A549 (cell line): ENCODE measurements at regions not wholly inside any gene's neighbourhood (a gene's known extent, or its start where the extent isn't known, plus 50 kb on each side); places are given as distances from the start of the nearest gene placed in this dataset.

Experiments
- ATAC-seq, 2 experiments: fragments of 200-7000 bp in 1 of 2; fragments of >200 bp in 1 of 2; cut with Nextera tagmentation in 1 of 2; cut with Tn5 transposase in 1 of 2; 3 replicates each; pipeline versions ENCODE4 v1.8.0 to v1.9.1; 2018 to 2020; ENCODE audit warnings: mild to moderate bottlenecking in 1 of 2, moderate library complexity in 1 of 2
- CTCF ChIA-PET: fragments of 300-600 bp; sonication (Branson Sonifier 250); formaldehyde crosslinking; extraction: SDS; loops from one replicate; lab custom pipeline; 2021; ENCODE audit warnings: antibody characterized with exemption, inconsistent platforms; lab: Yijun Ruan, JAX
- POLR2A ChIA-PET: fragments of 350-600 bp; formaldehyde crosslinking; extraction: SDS; loops from one replicate; lab custom pipeline; 2021; ENCODE audit warnings: antibody characterized with exemption, inconsistent platforms; lab: Yijun Ruan, JAX
- DNase-seq, 2 experiments: peaks; one replicate each; pipeline versions ENCODE4 v3.0.0 to v3.0.0-alpha.2; 2011 to 2016; ENCODE audit warnings: low read depth in 1 of 2, low spot score in 1 of 2
- FAIRE-seq: peaks from 2 replicates; lab custom pipeline; 2011; peaks lifted over from hg19 to GRCh38; lab: Jason Lieb, UNC
- H3K27ac ChIP-seq, 2 experiments: fragments of >200 bp; sonication (Bioruptor Twin); formaldehyde crosslinking; 3 replicates each; pipeline ENCODE4 v1.5.1; 2016 to 2017
- H3K4me1 ChIP-seq: fragments of >200 bp; sonication (Bioruptor Twin); formaldehyde crosslinking; 3 replicates; pipeline ENCODE4 v1.6.1; 2016
- H3K4me2 ChIP-seq: fragments of >200 bp; sonication (Bioruptor Twin); formaldehyde crosslinking; 3 replicates; pipeline ENCODE4 v1.6.1; 2016
- H3K4me3 ChIP-seq: fragments of >200 bp; sonication (Bioruptor Twin); formaldehyde crosslinking; 3 replicates; pipeline ENCODE4 v1.5.1; 2016
- H3K9me3 ChIP-seq: fragments of >200 bp; sonication (Bioruptor Twin); formaldehyde crosslinking; 3 replicates; pipeline ENCODE4 v1.6.1; 2016
- CBX2 ChIP-seq: fragments of 200-600 bp; sonication (generic); IDR thresholded peaks from 2 replicates; pipeline ENCODE4 v1.6.1; 2016; ENCODE audit warnings: low read depth, mild to moderate bottlenecking, borderline replicate concordance
- CBX8 ChIP-seq: fragments of 200-600 bp; sonication (generic); IDR thresholded peaks from 2 replicates; pipeline ENCODE4 v1.6.1; 2016
- CEBPB ChIP-seq, 2 experiments: fragments of >200 bp in 1 of 2; sonication (Bioruptor Twin) in 1 of 2; formaldehyde crosslinking in 1 of 2; IDR thresholded peaks; 2 replicates each; pipeline ENCODE4 v1.6.1; 2012 to 2016
- EHMT2 ChIP-seq: fragments of 200-600 bp; sonication (generic); IDR thresholded peaks from 2 replicates; pipeline ENCODE4 v1.6.1; 2016; ENCODE audit warnings: antibody characterized with exemption, low read depth, mild to moderate bottlenecking, moderate library complexity
- FOXS1 ChIP-seq: fragments of 250-450 bp; sonication (Bioruptor Pico); IDR thresholded peaks from 2 replicates; pipeline ENCODE4 v1.5.0; 2020; ENCODE audit warnings: mild to moderate bottlenecking, moderate library complexity
- HEYL ChIP-seq: fragments of 250-450 bp; sonication (Bioruptor Pico); IDR thresholded peaks from 2 replicates; pipeline ENCODE4 v1.8.0; 2021; ENCODE audit warnings: mild to moderate bottlenecking, moderate library complexity
- HOXA7 ChIP-seq: fragments of 250-450 bp; sonication (Bioruptor Pico); IDR thresholded peaks from 2 replicates; pipeline ENCODE4 v1.5.0; 2020; ENCODE audit warnings: mild to moderate bottlenecking, moderate library complexity
- JUNB ChIP-seq: fragments of >200 bp; sonication (Bioruptor Twin); formaldehyde crosslinking; IDR thresholded peaks from 2 replicates; pipeline ENCODE4 v1.6.1; 2016
- MYC ChIP-seq: IDR thresholded peaks from 2 replicates; pipeline ENCODE4 v1.6.1; 2012; ENCODE audit warnings: mild to moderate bottlenecking, inconsistent platforms, low read length, improper control_type of control experiment, borderline replicate concordance
- NPAS2 ChIP-seq: fragments of 250-450 bp; sonication (Bioruptor Pico); IDR thresholded peaks from 2 replicates; pipeline ENCODE4 v1.8.0; 2022; ENCODE audit warnings: mild to moderate bottlenecking, moderate library complexity, borderline replicate concordance
- PHF8 ChIP-seq: fragments of 200-600 bp; sonication (generic); IDR thresholded peaks from 2 replicates; pipeline ENCODE4 v1.6.1; 2016; ENCODE audit warnings: low read depth, mild to moderate bottlenecking, antibody characterized with exemption, moderate library complexity, borderline replicate concordance
- POLR2AphosphoS2 ChIP-seq: conservative IDR thresholded peaks from 2 replicates; pipeline ENCODE4 v1.6.1; 2012; ENCODE audit warnings: low read length, improper control_type of control experiment, inconsistent platforms
- RARB ChIP-seq: fragments of 250-450 bp; sonication (Bioruptor Pico); IDR thresholded peaks from 2 replicates; pipeline ENCODE4 v1.8.0; 2021; ENCODE audit warnings: mild to moderate bottlenecking, moderate library complexity
- RCOR1 ChIP-seq: fragments of 150-350 bp; IDR thresholded peaks from 2 replicates; pipeline ENCODE4 v1.6.1; 2014; ENCODE audit warnings: antibody characterized with exemption, low read length, low read depth
- SREBF2 ChIP-seq: fragments of 450-650 bp; IDR thresholded peaks from 2 replicates; pipeline ENCODE4 v1.6.1; 2014; ENCODE audit warnings: mild to moderate bottlenecking, moderate library complexity
- TP53 ChIP-seq: fragments of 250-450 bp; sonication (Bioruptor Pico); IDR thresholded peaks from 2 replicates; pipeline ENCODE4 v1.5.0; 2021; ENCODE audit warnings: mild to moderate bottlenecking, moderate library complexity
- ZC3H11A ChIP-seq: fragments of 450-650 bp; IDR thresholded peaks from 2 replicates; pipeline ENCODE4 v1.6.1; 2014; ENCODE audit warnings: antibody characterized with exemption, mild to moderate bottlenecking
- ZFP36 ChIP-seq: fragments of 450-650 bp; IDR thresholded peaks from 2 replicates; pipeline ENCODE4 v1.6.1; 2014; ENCODE audit warnings: borderline replicate concordance; ENCODE audit not compliant: partially characterized antibody
- ZNF302 ChIP-seq: fragments of 250-450 bp; sonication (Bioruptor Pico); IDR thresholded peaks from 2 replicates; pipeline ENCODE4 v1.9.0; 2021; ENCODE audit warnings: inconsistent platforms, mild to moderate bottlenecking, moderate library complexity
- WGBS: methylation state at CpG from one replicate; pipeline ENCODE4 v1.1.6; 2017; ENCODE audit errors: missing lambda C conversion rate; 5-methylcytosine and 5-hydroxymethylcytosine counted together
- TF ChIP-seq, protein P1 (sequence below): fragments of 250-450 bp; sonication (Bioruptor Pico); IDR thresholded peaks from 2 replicates; pipeline ENCODE4 v1.5.0; 2020; ENCODE audit warnings: low read depth, mild to moderate bottlenecking, moderate library complexity
- TF ChIP-seq, protein P2 (sequence below): IDR thresholded peaks from 2 replicates; pipeline ENCODE4 v1.6.1; 2012
- TF ChIP-seq, protein P3 (sequence below): IDR thresholded peaks from 2 replicates; pipeline ENCODE4 v1.6.1; 2012; ENCODE audit warnings: low read depth, borderline replicate concordance
- TF ChIP-seq, protein P4 (sequence below): fragments of 150-350 bp; IDR thresholded peaks from 2 replicates; pipeline ENCODE4 v1.6.1; 2014; ENCODE audit warnings: low read depth, mild to moderate bottlenecking, low read length

DNA sequence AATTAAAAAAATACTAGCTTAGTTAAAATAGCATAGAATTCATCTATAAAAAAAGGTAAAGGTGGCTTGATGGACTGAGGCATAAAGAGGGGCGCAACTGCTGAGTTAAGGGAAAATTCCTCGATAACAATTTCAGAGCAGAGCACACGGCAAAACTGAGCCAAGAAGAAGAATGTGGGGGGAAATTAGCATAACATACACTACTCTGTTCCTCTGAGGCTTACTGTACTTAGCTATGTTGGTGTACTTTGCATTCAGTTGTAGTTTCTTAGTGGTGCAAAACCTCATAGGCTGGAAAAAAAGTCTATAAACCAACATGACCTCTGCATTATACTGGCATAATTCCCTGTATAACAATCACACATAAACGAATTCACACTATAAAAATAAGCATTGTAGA, 357.9 kb upstream of the LRRC3B start:
- H3K4me1 ChIP-seq, result no peaks in the 10 kb centered on the region
- no peak overlapping the region for H3K4me2 ChIP-seq
- no peak overlapping the region for H3K4me3 ChIP-seq
- DNase-seq, result no peak
- ChIA-PET POLR2A (no interaction called here), CTCF (interaction anchor here (1.4 kb wide), 1 partner anchor 41 kb away, joined by 3 read pairs; no protein-coding TSS in a partner anchor)
- 4% methylated on average over 4 of the region's 4 CpGs for WGBS
- no peak for TF ChIP-seq RARB (CRISPR knock-in tag)
- no peak overlapping the region for H3K27ac ChIP-seq
- FAIRE-seq, result no peak
- H3K9me3 ChIP-seq, result no peaks in the 10 kb centered on the region
- ATAC-seq, result no peak

DNA sequence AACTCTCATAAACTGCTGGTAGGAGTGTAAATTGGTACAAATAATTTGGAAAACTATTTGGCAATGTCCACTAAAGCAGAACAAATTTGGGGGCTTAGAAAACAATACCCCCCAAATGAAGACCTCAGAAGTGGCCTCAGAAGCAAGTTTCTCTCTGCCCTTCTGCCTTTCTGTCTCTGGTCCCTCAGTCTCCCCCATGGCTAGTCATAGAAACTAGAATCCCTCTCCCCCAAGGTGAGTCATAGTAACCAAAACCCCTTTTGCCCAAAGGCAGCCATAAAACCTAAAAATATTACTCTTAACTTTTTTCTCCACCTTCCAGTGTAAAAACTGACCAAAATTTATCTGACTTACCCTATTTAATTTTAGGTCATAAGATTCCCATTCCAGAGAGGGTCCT, 350.7 kb upstream of the LRRC3B start:
- ATAC-seq (no peak), FAIRE-seq (no peak), DNase-seq (no peak)
- CTCF ChIA-PET, result no interaction called here
- H3K4me2 ChIP-seq, result no peak overlapping the region
- no peak overlapping the region for H3K27ac ChIP-seq
- no peaks in the 10 kb centered on the region for H3K4me1 ChIP-seq
- no peaks in the 10 kb centered on the region for H3K9me3 ChIP-seq
- TF ChIP-seq TP53 (CRISPR knock-in tag) (no peak), NPAS2 (CRISPR knock-in tag) (no peak), MYC (no peak), CEBPB (IDR thresholded peaks at IDR 0.05) (no peak), PHF8 (no peak), CBX8 (no peak), ZNF302 (CRISPR knock-in tag) (no peak), JUNB (no peak)
- H3K4me3 ChIP-seq, result no peak overlapping the region
- POLR2A ChIA-PET, result no interaction called here

DNA sequence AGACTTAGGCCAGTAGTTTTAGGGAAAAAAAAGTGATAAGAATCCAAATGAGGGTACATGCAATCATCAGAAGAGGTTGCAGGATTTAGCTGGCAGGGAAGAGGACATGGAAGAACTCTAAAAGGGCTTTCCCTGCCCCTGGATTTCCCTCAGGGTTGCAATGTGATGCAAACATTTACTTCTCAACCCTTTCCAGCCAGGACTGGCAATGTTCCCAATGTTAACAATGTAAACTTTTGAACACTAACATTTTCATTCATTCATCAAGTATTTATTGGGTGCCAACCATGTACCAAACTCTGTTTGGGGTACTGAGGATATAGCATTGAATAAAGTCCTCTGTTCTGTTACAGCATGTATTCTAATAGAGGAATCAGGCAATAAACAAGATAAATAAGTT, 349.4 kb upstream of the LRRC3B start:
- TF ChIP-seq HEYL (CRISPR knock-in tag) (no peak), FOXS1 (CRISPR knock-in tag) (no peak), MYC (no peak), CBX2 (no peak), JUNB (no peak), ZFP36 (no peak), ZC3H11A (no peak), POLR2AphosphoS2 (no peak), RCOR1 (no peak), HOXA7 (CRISPR knock-in tag) (no peak), EHMT2 (no peak), SREBF2 (no peak)
- TF ChIP-seq, protein P1, sequence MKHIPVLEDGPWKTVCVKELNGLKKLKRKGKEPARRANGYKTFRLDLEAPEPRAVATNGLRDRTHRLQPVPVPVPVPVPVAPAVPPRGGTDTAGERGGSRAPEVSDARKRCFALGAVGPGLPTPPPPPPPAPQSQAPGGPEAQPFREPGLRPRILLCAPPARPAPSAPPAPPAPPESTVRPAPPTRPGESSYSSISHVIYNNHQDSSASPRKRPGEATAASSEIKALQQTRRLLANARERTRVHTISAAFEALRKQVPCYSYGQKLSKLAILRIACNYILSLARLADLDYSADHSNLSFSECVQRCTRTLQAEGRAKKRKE (CRISPR knock-in tag), result no peak
- TF ChIP-seq, protein P2, sequence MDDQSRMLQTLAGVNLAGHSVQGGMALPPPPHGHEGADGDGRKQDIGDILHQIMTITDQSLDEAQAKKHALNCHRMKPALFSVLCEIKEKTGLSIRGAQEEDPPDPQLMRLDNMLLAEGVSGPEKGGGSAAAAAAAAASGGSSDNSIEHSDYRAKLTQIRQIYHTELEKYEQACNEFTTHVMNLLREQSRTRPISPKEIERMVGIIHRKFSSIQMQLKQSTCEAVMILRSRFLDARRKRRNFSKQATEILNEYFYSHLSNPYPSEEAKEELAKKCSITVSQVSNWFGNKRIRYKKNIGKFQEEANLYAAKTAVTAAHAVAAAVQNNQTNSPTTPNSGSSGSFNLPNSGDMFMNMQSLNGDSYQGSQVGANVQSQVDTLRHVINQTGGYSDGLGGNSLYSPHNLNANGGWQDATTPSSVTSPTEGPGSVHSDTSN, result no peak
- TF ChIP-seq, protein P3, sequence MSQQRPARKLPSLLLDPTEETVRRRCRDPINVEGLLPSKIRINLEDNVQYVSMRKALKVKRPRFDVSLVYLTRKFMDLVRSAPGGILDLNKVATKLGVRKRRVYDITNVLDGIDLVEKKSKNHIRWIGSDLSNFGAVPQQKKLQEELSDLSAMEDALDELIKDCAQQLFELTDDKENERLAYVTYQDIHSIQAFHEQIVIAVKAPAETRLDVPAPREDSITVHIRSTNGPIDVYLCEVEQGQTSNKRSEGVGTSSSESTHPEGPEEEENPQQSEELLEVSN, result no peak
- TF ChIP-seq, protein P4, sequence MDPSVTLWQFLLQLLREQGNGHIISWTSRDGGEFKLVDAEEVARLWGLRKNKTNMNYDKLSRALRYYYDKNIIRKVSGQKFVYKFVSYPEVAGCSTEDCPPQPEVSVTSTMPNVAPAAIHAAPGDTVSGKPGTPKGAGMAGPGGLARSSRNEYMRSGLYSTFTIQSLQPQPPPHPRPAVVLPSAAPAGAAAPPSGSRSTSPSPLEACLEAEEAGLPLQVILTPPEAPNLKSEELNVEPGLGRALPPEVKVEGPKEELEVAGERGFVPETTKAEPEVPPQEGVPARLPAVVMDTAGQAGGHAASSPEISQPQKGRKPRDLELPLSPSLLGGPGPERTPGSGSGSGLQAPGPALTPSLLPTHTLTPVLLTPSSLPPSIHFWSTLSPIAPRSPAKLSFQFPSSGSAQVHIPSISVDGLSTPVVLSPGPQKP, result no peak
- ChIA-PET POLR2A (no interaction called here), CTCF (no interaction called here)
- FAIRE-seq (no peak), DNase-seq (no peak), ATAC-seq (no peak)
- Histone ChIP-seq H3K27ac (no peak overlapping the region), H3K4me1 (no peaks in the 10 kb centered on the region), H3K9me3 (no peaks in the 10 kb centered on the region), H3K4me2 (no peak overlapping the region), H3K4me3 (no peak overlapping the region)
